DMS153 treated with DMSO at 0.1 percent for 48 hours (cell line): ENCODE measurements at regions not wholly inside any gene's neighbourhood (a gene's known extent, or its start where the extent isn't known, plus 50 kb on each side); places are given as distances from the start of the nearest gene placed in this dataset.

Experiments
- DNase-seq: peaks from one replicate; lab custom pipeline; 2025; ENCODE audit not compliant: unreplicated experiment; lab: John Stamatoyannopoulos, UW

DNA sequence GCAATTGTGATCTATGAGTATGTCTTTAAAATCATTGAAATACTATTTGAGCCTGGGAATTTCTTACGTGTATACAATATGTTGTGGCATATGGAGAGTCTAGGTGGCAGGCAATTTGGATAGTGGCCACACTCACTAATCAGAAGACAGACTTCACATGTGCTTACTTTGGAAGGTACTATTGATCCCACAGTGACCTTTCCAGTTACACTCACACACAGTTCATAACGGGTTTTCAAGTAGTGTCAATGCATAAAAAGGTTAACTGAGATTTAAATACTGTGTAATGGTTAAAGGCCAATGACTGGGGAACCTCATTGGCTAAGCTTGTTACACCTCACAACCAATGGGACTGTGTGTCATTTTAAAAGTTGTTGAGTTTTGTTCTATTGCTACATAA lies 783.2 kb downstream of the RPA4 start:
- DNase-seq: no peak

DNA sequence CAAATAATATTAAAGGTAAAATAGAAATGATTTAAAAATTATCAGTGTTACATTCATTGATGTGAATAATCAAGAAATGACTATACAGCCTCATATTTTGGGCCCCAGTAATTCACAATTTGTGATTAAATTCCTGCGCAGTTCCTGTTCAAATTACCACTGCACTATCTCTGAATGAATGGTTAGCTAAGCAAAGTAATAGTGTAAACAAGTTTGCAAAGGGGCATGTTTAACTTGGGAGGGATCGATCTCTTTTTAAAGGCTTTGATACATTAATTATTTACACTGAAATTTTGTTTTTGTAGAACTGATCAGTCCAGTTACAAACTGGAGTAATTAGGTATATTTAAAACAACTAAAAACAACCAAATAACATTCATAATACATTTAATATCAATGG lies 784.4 kb downstream of the RPA4 start:
- no peak for DNase-seq

DNA sequence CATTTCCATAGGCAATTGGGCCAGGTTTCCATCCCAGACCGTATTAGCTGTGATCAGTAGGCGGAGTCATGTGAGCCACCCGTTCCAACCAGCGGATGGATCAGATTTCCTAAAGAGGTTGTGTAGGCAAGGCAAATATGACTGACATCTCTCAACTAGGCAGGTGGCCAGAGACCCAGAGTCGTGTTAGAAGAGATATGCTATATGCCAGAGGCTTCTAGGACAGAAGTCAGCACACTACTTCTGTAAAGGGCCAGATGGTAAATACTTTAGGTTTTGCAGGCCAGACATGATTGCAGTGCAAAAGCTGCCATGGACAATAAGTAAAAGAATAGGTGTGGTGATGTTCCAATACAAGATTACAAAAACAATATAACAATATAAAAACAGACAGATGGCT lies 788.4 kb downstream of the RPA4 start:
- peak; percentile 75 for DNase-seq

DNA sequence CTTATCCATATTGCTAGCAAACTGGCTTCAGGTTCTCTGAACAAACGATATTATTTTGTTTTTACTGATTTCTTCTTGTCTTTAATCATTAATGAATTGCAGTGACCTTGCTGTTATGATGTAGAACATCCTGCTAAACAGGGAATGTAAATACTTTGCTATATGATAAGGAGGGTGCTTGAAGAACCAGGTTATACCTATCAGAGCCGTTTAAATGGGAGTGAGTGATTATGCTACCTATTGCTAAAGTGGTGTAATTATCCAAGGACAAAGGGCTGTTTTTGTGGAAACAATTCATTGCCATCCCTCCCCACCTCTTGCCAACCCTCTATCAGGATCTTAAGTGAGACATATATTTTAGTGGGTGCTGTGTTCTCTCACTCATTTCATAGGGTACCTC lies 788.9 kb downstream of the RPA4 start:
- DNase-seq: peak; percentile 75

DNA sequence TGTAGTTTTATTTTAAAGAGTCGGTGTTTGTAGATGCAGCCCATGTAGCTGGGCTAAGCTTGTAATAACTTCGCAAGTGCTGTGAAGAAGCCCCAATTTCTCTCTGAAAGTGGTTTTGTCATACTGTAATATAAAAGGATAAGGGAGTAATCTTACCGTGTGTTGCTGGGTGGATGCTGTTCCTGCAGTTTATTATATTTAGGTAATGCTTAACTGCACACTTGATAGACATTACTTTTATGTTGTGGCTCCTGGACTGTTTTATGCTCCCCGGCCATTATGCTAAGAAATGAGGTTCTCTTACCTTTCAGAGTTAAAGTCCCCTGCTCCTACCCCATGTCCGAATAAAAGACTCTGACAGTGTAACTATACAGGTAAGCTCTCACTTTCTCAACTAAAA lies 789.4 kb downstream of the RPA4 start:
- no peak for DNase-seq

DNA sequence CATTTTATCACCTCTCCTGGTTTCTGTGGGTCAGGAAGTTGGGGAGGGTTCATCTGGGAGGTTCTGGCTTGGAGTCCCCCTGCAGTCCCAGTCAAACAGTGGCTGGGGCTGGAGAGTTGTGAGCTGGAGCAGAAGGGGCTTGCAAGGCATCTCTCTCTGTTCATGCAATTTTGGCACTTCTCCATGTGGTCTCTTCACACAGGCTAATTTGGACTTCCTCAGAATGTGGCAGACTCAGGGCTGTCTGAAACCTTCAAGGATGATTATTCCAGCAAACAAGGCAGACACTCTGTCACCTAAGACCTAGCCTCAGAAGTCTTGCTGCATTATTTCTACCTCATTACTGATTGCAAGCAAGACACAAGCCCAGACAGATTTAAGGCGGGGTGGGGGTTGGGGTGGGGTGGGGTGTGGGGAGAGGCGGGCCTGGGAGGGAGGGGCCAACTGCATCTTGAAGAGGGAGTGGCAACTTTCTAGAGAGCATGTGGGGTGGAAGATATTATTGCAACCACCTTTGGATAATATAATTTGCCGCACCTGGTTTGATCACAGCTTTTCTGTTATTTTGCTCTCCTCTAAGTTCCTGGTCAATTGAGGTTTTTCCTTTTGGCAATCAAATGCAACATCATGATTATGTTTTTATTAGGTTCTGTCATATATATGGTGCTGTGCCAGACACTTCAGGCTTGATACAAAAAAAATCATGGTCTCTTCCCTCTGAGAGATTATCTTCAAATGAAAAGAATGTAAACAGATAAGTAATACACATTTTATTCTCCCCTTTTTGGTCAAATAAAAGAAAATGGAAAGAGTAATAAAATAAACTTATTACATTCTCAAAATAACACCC lies 799.5 kb downstream of the RPA4 start:
- DNase-seq: no peak

DNA sequence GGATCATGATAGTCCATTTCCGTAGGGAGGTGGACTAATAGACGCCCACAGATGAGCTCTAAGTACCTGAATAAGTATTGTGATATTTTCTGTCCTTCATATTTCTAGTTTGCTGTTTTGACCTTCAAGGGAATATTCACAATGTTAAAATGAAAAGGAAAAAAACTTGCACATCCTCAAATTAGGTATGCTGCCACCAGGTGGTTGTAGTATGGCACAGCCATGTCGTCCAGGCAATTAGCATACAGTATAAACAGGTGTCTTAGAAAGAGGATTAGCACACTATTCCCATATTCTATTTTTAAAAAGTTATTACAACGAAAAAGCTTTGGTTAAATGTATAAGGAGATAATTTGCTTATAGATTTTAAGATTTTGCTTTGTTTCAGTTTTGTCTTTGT lies 802.0 kb downstream of the RPA4 start:
- no peak for DNase-seq

DNA sequence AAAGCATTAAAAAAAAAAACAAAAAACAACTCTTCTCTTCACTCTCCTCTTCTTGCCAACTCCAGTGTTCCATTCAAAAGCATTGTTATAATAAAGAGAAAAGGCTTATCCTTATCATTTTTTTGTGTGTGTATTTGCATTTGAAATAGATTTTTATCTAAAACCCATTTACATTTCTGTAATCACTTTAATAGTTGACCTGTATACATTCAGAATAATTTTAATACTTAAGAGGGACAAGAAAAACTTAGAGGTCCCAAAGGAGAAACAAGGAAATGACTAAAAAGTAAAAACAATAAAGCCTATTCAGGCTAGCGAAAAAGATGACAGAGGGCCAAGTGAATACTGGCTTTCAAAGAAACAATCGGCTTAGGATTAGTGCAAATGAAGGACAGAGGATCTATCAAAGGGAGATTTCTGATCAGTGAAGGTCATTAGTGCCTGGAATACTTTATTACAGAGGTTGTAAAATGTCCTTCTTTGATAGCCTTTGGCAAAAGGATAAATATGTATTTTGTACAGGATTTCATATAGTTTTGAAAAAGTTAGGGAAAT lies 808.3 kb downstream of the RPA4 start:
- no peak for DNase-seq

DNA sequence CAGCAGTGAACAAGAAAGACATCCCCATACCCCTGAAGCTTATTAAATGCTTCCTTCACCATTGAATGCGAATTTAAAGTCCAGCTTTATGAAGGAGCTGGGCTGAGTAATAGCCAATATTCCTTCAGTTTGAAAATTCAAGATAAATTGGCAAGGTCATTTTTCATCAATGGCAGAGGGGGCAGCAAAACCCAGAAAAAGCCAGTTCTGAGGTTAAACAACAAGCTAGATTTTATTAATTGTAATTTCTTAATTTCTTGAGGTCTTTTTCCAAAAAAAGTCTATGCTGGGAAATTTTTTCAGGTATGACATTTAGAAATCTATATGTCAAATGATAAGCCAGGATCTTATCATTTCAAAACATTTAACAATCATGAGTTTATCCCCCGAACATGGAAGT lies 808.9 kb downstream of the RPA4 start:
- DNase-seq: no peak

DNA sequence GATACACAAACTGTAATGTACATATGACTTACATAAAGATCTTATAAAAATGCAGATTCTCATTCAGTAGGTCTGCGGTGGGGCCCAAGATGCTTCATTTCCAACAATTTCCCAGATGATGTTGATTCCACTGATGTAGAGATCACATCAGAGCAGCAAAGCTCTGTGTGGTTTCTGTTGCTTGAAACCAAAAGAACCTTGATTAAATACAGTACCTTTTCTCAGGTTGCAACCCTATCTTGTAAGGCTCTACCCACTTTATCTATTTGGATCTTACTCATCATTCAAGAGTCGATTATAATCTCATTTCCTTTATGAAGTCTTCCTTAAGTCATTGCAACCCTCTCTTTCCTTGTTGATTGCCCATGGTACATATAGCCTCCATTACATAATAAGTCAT lies 816.8 kb downstream of the RPA4 start:
- DNase-seq: no peak

DNA sequence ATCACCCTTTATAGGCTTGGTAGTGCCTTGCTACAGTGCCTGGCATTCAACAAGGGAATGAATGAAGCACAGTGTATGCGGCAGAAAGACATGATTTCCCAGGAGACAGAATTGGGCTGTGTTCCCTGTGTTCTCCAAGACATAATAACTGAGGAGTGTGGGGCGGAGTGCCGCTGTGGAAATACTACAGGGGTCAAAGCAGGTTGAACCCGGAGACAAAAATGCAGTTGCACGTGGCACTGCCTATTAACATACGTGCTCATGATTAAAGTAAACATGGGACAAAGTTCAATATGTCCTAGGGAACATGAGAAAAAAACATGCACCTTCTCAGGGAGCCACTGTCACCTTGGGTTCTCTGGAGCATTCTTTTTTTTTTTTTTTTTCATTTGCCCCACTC lies 820.8 kb downstream of the RPA4 start:
- DNase-seq: no peak

DNA sequence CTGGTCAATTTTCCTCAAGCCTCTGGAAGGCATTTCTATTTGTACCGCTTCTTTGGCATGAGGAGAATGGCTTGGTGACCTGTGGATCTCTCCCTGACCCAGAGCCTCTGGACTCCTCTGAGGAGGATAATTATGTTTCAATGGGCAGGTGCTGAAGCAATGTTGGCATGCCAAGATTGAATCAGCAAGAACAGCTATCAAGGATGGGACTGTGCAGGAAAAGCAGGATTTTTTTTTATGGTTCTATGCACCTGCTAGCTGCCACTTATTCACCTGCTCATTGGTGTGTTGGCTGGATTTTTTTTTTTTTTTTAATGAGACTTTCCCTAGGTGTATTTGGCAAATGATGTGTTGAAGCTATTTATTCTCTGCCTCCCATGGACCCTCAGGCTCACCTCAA lies 821.2 kb downstream of the RPA4 start:
- DNase-seq: no peak

DNA sequence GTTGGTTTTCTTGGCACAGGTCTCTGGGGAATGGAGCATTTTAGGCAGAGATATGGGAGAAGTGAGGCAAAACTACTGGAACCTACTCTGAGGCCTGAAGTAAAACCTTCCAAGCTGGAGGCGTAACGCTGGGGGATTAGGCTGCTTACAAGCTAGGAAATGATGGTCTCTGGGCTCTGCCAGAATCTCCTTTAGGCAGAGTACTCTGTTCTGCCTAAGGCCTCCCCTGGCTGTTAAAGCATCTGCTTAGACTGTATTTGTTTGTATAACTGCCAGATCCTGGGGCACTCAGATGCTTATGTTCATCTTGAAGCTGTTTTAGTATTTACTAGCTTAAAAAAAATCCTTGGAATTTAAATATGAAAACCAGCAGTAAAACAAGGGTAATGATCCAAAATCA lies 822.2 kb downstream of the RPA4 start:
- no peak for DNase-seq

DNA sequence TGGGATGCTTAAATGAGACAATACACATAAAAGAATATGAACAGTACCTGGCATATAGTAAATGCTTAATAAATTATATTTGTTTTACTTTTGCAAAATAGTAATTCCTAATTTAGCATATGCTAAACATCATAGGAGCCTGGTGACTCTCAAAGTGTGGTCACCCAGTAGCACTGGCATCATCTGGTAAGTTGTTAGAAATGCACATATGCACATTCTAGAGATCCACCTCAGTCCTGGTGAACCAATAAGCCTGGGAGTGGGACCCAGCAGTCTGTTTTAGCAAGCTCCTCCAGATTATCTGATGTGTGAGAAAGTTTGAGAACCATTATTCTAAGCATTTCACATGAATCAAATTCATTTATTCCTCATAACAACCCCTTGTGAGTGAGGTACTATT lies 830.4 kb downstream of the RPA4 start:
- DNase-seq: no peak

DNA sequence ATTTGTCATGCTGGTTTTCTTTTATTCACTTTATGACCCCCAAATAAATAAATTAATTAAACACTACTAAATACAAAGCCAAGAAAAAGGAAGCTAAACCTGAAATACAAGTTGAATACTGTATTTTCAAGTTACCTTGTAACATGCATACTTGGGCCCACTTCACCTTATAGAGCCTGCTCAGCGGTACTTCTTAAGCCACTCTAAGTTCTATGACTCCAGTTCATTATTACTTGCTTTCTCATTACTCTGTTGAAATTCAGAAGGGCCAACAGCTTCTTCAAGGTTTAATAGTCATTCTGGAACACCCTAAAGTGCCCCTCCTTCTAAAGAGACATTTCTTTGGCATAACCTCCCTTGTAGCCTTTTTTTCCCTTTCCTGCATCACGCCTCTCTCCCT lies 844.5 kb downstream of the RPA4 start:
- no peak for DNase-seq

DNA sequence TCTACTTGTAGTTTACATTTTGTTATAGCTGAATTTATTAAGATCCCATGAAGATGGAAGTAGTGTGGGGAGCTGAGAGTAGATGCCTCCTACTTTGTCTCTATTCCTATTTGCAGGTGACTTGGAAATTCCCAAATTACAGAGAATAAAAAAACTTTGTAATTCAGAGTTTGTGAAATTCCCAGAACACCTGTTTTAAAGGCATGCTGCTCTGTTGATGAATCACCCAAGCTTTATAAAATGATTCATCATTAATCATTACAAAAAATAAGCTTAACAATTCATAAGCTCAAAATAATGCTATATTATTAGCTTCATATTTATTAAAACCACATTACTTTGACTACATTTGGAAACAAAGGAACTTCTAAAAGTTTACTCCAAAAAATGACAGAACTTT lies 856.3 kb downstream of the RPA4 start:
- DNase-seq: no peak

DNA sequence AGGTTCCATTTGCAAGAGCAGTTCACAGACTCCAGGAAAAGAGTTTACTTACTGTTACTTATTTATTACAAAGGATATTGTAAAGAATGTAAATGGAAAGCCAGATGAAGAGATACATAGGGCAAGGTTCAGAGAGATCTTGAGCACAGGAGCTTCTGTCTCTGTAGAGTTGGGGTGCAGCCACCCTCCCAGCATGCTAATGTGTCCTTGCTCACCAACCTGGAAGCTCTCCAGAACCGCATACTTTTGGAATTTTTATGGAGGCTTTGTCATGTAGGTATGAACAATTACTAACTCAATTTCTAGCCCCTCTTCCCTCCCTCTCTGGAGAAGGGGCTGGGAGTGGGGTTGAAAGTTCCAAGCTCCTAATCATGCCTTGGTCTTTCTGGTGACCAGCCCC lies 857.2 kb downstream of the RPA4 start:
- no peak for DNase-seq

DNA sequence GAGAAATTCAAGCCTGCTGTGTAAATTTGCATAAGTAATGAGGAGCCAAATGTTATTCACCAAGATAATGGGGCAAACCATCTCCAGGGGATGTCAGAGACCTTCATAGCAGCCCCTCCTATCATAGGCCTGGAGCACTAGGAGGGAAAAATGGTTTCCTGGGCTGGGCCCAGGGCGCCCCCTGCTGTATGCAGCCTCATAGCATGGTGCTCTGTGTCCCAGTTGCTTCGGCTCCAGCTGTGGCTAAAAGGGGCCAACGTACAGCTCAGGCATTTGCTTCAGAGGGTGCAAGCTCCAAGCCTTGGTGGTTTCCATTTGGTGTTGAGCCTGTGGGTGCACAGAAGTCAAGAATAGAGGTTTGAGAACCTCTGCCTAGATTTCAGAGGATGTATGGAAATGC lies 859.3 kb downstream of the RPA4 start:
- DNase-seq: no peak

DNA sequence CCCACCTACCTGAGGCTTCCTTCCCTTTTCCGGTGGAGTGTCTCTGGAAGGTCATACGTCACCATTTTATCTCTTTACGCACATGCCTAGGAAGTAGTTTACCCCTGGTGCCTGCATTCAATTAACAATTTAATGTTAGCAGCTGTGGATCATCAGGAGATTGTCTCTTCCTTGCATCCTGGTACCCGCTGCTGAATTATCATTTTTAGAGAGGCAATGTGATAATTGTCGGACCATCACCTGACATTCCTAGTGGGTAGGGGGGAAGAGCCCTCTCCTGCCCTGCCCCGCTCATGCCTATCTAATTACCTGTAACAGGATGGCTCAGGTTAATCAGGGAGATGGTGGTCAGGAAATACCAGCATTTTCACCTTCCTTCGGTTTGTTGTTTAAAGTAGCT lies 863.6 kb downstream of the RPA4 start:
- DNase-seq: no peak

DNA sequence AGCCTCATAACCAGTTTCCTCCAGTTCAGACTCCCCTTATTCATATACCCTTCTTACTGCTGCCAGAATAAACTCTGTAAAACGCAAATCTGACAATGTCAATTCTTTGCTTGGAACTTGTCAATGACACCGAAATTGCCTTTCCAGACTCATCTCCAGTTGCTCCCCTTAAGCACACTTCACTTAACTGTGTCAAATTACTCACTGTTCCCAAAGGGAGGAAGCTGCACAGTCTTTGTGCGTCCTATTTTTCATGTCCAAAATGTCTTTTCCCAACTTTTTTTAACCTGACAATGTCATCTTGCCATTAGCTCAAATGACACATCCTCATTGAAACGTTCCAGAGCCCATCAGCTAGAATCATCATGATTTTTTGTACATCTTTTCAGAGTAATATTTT lies 867.3 kb downstream of the RPA4 start:
- no peak for DNase-seq

DNA sequence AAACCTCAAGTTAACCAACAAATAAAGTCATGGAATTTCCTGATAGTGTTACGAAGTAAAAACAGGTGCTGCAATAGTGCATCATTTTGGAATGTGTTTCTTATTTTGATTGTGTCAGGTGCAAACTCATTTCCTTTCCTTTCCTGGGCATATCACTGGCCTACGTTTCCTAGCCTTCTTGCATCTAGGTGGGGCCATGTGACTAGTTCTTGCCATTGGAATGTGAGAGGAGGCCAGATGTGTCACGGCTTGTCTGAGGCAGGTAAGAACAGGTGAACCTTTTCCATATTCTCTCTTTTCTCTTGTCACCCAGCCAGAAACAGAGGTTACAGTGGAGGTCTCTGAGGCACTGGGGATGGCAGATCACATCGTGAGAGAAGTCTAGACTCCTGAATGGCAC lies 868.0 kb downstream of the RPA4 start:
- no peak for DNase-seq

DNA sequence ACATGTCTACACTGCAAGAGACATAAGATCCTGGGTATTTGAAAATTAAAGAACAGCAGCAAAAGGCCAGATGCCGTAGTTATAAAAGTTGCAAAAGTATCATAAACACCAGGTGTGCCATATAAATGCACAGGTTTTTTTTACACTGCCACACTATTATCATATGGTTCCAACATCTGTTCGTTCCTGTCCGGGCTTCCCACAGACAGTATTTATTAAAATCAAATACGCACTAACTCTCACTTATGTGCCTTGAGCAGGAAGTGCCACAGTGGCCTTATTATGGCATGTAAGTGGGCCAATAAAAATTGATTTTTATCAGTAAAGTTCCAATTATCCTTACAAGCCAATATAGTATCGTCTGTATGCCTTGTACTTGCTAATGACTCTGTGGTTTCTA lies 873.2 kb downstream of the RPA4 start:
- DNase-seq: no peak

DNA sequence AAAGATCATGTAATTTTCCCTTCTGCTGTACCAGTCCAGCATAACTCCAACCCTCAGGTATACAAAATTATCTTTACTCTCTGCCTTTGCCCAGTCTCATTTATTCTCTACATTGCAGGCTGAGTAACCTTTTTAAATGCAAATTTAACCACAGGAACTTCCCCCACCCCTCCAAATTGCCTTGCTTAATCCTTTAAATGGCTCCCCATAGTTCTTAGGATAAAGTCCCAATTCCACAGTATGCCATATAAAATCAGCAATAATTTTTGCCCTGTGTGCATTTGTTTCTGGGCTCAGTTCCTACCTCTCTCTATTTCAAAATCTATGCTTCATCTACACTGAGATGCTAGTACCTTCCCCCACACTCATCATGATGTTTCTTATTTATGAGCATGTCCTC lies 879.7 kb downstream of the RPA4 start:
- no peak for DNase-seq
